GM12874 (cell line): ENCODE measurements at regions not wholly inside any gene's neighbourhood (a gene's known extent, or its start where the extent isn't known, plus 50 kb on each side); places are given as distances from the start of the nearest gene placed in this dataset.

ENCODE experiments used
- TF ChIP-seq, protein P1 (sequence below): IDR thresholded peaks from 2 replicates; pipeline ENCODE4 v1.5.1; 2011; ENCODE audit warnings: low read depth, mild to moderate bottlenecking, control low read depth, low read length, moderate library complexity; ENCODE audit not compliant: insufficient read depth

- TF ChIP-seq, protein P1, sequence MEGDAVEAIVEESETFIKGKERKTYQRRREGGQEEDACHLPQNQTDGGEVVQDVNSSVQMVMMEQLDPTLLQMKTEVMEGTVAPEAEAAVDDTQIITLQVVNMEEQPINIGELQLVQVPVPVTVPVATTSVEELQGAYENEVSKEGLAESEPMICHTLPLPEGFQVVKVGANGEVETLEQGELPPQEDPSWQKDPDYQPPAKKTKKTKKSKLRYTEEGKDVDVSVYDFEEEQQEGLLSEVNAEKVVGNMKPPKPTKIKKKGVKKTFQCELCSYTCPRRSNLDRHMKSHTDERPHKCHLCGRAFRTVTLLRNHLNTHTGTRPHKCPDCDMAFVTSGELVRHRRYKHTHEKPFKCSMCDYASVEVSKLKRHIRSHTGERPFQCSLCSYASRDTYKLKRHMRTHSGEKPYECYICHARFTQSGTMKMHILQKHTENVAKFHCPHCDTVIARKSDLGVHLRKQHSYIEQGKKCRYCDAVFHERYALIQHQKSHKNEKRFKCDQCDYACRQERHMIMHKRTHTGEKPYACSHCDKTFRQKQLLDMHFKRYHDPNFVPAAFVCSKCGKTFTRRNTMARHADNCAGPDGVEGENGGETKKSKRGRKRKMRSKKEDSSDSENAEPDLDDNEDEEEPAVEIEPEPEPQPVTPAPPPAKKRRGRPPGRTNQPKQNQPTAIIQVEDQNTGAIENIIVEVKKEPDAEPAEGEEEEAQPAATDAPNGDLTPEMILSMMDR = no peak
These were observed 224.4 kb upstream of the NFE2L3 start for GRCh38 chr7:25927626-25927978.

GRCh38 chr7:25928549-25929330 lies 223.3 kb upstream of the NFE2L3 start:
- TF ChIP-seq, protein P1 = no peak

GRCh38 chr7:25929448-25929847 lies 222.6 kb upstream of the NFE2L3 start:
- TF ChIP-seq, protein P1 = no peak

GRCh38 chr7:25930492-25931048 lies 221.4 kb upstream of the NFE2L3 start:
- TF ChIP-seq, protein P1 = no peak

DNA sequence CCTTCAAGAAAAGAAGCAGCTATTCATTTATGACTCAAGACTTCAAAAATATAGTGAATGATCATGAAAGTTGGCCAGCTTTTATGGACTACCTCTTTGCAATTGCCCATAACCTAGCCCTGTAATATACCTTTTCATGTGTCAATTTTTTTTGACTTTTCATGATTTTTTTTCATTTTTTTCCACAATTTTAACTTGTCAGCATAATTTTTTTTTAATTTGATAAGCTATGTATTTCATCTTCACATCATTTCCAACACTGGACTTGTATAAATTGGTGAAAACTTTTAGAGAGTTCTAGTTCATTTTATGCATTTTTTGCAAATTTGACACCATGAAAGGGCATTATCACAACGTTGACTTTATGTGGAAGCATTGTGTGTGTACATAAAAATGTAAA lies 220.8 kb upstream of the NFE2L3 start:
- TF ChIP-seq, protein P1 = no peak

- TF ChIP-seq, protein P1 = no peak
These were observed 218.1 kb upstream of the NFE2L3 start for GRCh38 chr7:25933921-25934320.

DNA sequence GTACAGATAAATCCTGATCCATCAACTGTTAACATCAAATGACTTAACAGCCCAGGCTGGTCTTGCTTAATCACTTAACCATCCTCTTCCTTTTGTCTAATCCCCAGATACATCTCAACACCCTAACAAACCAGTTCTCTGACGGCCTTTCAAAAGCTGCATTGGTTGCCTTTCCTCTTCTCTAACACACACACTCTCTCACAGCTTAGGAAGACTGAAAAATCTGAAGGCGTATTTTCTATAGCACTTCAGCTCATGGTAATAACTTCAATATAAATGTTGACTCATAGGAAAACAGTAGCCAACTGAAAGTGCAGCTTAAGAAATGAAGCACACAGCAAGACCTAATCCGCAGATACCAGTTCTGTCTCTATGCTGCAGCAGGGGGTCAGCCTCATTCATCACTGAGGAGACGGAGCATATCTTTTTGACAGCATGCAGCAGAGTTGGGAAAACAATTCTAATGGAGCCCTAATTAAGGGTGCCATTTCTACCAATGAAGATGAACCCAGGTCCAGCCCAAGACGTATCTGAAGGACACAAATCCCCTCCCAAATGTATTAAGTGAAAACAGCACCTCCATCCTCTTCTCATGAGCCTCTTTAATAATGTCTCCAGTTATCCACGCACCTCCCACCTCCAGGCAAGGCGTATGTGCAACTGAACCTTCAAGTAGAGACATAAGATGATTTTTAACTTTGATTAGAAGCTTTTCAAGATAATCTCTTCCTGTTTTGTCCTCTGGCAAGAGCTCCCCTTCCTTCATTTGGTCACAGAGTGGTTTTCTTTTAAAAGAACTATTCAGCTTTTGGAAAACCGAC lies 211.7 kb upstream of the NFE2L3 start:
- TF ChIP-seq, protein P1 = no peak
